ENCODE measurements at regions not wholly inside any gene's neighbourhood (a gene's known extent, or its start where the extent isn't known, plus 50 kb on each side); places are given as distances from the start of the nearest gene placed in this dataset.

- DNase-seq (ENCODE audit: low spot score), result no peak
Observed at GRCh38 chr15:95972041-95972553, 358.4 kb upstream of the NR2F2 start.

- no peak for DNase-seq (ENCODE audit: low spot score)
Observed at GRCh38 chr15:95972812-95973211, 357.7 kb upstream of the NR2F2 start.

GRCh38 chr15:95973566-95974256, 356.8 kb upstream of the NR2F2 start:
- no peak for DNase-seq (ENCODE audit: low spot score)

GRCh38 chr15:95975212-95975611, 355.3 kb upstream of the NR2F2 start:
- no peak for DNase-seq (ENCODE audit: low spot score)

- DNase-seq (ENCODE audit: low spot score), result no peak
Observed at GRCh38 chr15:95979286-95979685, 351.2 kb upstream of the NR2F2 start.

- no peak for DNase-seq (ENCODE audit: low spot score)
Observed at GRCh38 chr15:95981209-95981608, 349.3 kb upstream of the NR2F2 start.

- no peak for DNase-seq (ENCODE audit: low spot score)
Observed at GRCh38 chr15:95987299-95987698, 343.2 kb upstream of the NR2F2 start.

GRCh38 chr15:95987886-95988573, 342.5 kb upstream of the NR2F2 start:
- DNase-seq (ENCODE audit: low spot score), result peak; percentile 14

- DNase-seq (ENCODE audit: low spot score), result no peak
Observed at GRCh38 chr15:95988574-95988887, 342.0 kb upstream of the NR2F2 start.

GRCh38 chr15:95989392-95989791, 341.1 kb upstream of the NR2F2 start:
- DNase-seq (ENCODE audit: low spot score), result no peak

GRCh38 chr15:95990833-95991232, 339.7 kb upstream of the NR2F2 start:
- DNase-seq (ENCODE audit: low spot score), result no peak

GRCh38 chr15:95994418-95994817, 336.1 kb upstream of the NR2F2 start:
- no peak for DNase-seq (ENCODE audit: low spot score)

GRCh38 chr15:95995375-95996168, 334.9 kb upstream of the NR2F2 start:
- DNase-seq (ENCODE audit: low spot score), result no peak

- no peak for DNase-seq (ENCODE audit: low spot score)
Observed at GRCh38 chr15:95996494-95996893, 334.0 kb upstream of the NR2F2 start.

GRCh38 chr15:95998935-95999334, 331.6 kb upstream of the NR2F2 start:
- no peak for DNase-seq (ENCODE audit: low spot score)

GRCh38 chr15:96002890-96003859, 327.3 kb upstream of the NR2F2 start:
- DNase-seq (ENCODE audit: low spot score), result no peak

- no peak for DNase-seq (ENCODE audit: low spot score)
Observed at GRCh38 chr15:96005906-96006305, 324.6 kb upstream of the NR2F2 start.

- DNase-seq (ENCODE audit: low spot score), result no peak
Observed at GRCh38 chr15:96011136-96011535, 319.4 kb upstream of the NR2F2 start.

- DNase-seq (ENCODE audit: low spot score), result no peak
Observed at GRCh38 chr15:96014939-96015338, 315.6 kb upstream of the NR2F2 start.

GRCh38 chr15:96019114-96019513, 311.4 kb upstream of the NR2F2 start:
- DNase-seq (ENCODE audit: low spot score), result no peak

GRCh38 chr15:96020133-96020532, 310.4 kb upstream of the NR2F2 start:
- no peak for DNase-seq (ENCODE audit: low spot score)

- no peak for DNase-seq (ENCODE audit: low spot score)
Observed at GRCh38 chr15:96020797-96021196, 309.7 kb upstream of the NR2F2 start.
